ENCODE measurements at regions not wholly inside any gene's neighbourhood (a gene's known extent, or its start where the extent isn't known, plus 50 kb on each side); places are given as distances from the start of the nearest gene placed in this dataset.

DNA sequence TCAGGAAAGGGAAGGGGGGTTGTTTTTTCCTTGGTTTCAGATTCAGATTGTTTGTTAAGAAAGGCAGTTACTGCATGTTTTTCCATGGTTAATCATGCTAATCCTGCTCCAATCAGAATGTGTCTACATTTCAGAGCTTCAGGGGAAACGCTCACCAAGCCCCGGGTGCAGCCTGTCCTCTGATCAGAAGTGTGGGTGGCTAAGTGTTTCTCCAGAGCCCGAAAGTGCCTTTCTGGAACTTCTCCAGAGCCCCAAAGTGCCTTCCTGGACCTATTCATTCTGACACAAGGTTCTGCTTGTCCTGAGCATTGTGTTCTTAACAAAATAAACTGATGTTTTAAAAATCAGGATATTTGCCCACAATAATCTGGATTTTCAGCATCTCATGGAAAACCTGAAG, 359.0 kb upstream of the ZNF521 start:
- no peak for ATAC-seq

DNA sequence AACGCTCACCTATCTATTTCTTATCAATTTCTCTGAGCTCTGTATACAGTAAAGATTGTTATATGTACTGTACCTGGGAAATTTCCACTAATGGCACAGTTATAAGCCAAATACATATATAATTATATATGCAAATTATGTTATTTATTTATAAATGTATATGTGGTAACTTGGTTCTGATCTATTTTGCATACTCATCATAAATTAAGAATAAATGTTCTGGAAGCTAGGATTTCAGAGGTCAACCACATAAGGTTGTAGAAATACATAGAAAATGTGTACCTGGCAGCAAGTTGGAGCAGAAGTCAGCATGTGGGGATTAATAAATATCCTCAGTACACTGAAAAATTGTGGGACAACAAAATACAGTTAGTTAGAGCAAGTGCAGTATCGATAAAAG, 353.7 kb upstream of the ZNF521 start:
- no peak for ATAC-seq

DNA sequence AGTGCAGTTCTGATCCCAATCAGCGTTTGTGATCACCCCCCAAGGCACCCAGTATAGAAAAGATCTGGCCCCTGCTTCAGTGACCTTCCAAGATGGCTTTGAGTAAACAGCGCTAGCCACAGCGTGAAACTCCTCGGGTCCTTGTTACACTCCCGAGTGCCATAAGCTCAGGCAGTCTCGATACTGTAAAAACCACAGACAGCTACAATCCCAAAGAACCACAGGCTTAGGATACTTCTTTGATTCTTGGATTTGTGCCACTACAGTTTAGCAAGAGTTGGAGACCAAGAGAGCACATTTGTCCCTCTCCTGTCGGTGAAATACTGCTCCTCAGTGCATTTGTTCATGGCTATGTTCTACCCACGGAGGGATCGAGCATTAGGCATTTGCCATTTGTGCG, 352.5 kb upstream of the ZNF521 start:
- ATAC-seq = no peak

DNA sequence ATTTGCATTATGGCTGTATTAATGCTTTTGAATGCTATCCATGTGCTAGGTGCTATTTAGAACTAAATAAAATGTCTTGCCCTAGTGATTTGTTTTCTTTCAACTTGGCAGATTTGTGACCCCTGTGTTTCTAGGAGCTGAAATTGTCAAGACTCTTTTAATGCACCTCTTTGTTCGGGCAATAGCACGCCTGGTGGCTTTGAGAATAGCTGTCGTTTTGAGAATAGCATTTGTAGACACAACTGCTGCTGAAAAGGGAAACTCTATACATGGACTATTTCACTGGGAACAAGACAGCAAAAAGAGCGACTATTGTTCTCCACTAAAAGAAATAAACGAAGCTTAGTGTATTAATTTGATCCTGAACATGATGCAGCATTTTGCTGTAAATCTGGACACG, 352.1 kb upstream of the ZNF521 start:
- ATAC-seq = no peak

DNA sequence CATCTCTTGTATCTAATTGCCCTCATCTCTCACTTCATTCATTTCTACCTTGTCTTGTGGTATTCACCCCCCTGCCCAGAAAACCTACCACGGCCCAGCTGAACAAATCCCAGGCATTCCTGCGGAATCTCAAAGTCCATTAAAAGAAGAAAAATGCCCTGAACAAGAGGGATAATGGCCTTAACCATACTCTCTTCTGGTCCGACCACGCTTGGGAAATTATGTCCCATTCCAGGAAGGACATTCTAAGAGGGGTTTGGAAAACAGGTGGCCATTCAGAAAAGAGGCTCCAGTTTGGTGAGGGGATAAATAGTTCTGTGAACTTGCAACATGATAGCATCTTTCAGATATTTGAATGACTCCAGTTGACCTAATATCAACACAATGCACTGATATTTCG, 349.9 kb upstream of the ZNF521 start:
- ATAC-seq = no peak

DNA sequence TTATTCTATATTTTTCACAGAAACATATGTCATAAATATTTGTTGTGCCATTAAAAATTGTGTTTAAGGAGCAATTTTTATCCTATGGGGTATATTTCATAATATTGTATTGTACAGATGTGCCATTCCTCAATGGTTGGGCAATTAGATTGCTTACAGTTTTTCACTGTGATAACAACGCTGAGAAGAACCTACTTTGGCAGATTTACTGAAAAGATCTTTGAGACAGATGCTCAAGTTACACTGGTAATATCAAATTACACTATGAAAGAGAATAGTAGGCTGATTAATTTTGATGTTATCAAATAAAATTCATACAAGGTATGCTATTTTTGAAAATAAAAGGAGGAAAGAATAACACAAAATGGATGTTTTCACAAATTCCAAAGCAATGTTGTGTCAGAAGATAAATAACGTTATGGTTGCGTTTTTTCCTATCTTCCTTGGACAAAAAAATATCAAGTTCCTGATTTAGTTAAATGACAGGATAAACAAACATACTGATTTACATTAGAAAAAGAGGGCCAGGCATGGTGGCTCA, 335.1 kb upstream of the ZNF521 start:
- ATAC-seq = no peak

DNA sequence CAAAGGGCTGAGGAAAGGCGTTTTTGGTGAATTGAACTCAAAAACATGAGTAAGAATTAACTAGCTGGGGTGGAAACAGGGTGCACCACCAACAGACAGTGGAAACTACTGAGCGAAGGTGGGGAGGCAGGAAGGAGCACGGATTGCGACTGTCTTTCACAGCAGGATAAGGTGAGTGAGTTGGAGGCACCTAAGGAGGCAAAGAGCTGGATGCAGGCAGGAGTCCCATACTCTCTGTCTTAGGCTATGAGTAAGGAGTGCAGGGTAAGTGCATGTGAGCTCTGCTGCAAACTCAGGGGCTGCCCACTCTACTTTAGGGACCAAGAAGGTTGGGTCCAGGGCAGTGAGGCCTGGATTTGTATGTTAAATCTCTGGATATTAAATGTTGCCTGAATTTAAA, 333.1 kb upstream of the ZNF521 start:
- ATAC-seq = no peak

DNA sequence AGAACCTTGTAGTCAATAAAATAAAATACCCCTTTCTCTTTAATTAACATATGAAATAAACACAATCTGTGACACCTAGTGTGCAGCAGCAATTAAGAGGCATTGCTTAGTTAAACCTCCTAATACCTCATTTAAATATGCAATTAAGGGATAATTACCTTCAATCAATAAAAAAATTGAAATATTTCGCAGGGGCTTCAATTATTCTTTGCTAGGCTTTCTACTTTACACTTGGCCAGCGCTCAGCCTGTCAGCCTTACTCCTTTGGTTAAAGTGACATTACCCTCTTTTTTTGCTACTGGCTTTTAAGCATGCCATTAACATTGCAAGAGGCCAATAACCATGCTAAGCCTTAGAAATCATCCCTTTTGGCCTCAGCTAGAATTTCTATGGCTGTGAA, 327.5 kb upstream of the ZNF521 start:
- ATAC-seq = no peak

DNA sequence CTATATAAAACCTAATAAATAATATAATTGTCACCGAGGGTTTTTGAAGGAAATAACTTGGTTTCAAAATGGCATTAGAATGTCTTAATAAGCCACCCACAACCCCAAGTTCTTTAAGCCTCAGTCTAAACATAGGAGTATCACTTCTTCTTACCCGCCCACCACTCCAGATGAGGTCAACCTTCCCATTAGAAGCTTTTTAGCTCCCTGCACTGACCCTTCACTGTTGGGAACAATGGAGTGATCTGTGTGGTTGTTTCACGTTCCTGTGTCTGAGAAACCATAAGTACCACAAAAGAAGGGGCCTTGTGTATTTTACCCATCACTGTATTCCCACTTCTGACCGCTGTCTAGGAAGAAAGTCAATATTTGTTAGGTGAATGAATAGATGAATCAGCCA, 326.3 kb upstream of the ZNF521 start:
- ATAC-seq = no peak

DNA sequence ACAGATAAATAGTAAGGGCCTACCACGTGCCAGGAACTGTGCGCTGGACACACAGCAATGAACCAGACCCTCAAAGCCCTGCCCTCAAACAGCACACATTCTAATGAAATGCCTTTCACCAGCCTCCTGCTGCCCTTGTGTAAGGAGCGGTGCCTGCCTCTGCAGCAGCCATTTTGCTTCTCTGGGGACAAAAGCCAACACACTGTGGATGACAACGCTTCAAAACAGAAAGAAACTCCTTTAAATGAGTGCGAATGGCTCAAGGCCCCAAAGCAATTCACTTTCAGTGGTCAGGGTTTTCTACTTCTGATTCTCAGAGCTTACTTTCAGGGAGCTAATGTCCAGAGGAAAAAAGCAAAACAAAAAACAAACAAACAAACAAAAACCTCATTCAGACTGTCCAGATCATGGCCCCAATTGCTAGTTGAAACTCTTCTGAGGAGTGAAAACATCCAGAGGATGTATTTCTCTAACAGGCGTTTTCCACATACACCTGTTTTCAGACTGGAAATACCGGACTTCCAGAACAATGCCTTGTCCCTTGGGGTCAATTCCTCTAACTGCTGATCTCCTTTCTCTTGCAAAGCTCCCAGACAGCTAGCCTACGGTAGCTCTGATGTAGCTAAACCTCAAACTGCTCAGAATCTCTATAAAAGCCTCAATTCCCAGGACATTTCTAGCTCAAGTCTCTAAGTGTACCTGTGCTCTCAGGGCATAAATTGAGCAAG, 323.3 kb upstream of the ZNF521 start:
- ATAC-seq = no peak

DNA sequence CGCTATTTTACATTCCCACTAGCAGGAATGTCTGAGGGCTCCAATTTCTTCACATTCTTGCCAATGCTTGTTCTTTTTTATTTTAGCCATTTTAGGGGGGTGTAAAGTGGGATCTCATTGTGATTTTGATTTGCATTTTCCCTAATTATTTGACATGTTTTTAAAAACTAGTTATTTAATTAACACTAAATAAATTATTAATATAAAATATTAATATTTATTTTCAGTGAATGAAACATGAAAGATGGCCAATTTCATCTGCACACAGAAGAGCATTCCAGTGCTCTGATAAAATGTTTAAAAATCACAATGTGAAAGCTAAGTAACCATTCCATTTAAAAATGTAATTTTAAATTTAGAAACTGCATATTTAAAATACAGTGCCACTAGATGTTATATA, 322.2 kb upstream of the ZNF521 start:
- no peak for ATAC-seq

DNA sequence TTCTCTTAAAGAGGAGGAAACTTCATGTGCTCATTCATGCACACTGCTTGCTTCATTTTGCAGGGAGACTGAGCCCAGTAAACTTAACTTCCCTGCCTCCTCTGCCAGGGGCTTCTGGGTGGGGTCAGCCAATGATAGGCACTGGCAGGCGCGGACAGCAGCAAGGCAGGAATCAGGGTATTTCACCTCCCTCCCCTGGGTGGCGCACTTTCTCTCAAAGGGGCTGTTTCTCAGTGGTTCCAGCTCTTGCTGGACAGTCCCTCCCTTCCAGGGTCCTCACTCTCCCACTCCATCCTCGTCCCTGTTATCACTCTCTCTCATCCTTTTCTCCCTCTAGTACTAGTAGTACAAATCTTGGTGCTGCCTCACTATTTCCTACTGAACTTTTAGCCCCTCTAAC, 320.5 kb upstream of the ZNF521 start:
- no peak for ATAC-seq

DNA sequence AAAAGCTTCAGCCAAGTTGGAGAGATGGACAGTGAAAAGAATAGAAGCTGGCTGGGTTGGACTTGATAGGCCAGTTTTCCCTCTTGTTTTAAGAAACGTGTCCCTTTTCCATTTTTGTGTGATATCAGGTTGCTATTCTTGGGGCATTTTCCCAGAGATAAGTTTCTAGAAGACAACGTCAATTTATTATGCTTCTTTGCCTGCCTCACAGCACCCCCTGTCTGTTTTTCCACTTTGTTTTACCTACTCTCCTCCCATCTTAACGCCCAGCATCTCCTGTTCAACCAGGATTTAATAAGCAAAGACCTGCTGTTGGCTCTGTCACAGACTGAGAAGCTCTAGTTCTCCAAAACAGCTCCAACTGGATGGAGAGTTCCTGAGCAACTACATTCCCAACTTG, 317.8 kb upstream of the ZNF521 start:
- ATAC-seq = no peak

DNA sequence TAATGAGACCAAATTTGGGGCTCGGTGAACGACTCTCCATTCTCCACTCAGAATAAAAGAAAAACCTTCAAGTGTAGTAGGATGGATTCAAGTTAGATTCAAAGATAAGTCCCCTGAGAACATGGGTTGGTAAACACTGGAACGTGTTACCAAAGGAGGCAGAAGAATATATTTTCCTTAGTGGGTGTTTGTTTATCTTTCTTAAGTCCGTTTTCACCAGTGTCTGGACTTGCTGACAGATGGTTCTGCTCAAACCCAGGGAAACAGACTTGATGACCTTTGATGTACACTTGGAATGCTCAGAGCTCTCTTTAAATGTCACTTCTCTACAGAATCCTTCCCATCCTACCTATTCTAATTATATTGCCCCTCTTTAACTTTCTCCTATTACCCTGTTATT, 310.3 kb upstream of the ZNF521 start:
- no peak for ATAC-seq

DNA sequence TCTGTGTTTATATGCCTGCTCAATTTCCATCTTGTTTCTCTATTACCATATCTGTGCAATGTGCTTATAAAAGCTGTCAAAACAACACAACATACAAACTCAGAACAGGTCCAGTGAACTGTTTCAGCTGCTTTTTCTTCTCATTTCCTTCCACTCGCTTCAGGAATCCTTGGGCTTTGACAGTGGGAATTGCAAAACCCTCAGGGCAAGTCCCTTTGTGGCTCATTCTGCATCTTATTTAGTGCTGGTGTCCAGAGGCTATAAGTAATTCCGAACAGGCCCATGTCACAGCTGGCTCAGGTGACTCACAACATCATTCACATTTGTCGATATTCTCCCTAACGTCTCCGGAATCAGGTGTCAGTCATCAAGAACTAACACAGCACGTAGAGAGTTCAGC, 309.9 kb upstream of the ZNF521 start:
- no peak for ATAC-seq

DNA sequence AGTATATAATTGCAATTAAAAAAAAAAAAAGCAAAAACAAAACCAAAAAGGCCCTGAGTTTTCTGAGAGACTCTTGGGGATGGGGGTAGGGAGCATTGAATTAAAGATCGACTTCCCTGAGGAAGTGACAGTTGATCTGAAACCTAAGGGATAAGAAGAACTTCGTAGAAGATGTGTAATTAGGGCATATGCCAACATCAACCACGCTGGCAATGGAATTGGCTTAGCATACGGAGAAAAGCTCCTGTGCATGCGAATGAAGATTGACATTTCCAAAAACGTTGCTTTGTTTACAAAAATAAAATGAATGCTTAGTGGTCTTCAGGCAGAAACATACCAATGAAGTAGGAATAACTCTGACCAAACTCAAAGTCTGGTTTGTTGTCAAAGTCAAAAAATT, 307.6 kb upstream of the ZNF521 start:
- no peak for ATAC-seq

DNA sequence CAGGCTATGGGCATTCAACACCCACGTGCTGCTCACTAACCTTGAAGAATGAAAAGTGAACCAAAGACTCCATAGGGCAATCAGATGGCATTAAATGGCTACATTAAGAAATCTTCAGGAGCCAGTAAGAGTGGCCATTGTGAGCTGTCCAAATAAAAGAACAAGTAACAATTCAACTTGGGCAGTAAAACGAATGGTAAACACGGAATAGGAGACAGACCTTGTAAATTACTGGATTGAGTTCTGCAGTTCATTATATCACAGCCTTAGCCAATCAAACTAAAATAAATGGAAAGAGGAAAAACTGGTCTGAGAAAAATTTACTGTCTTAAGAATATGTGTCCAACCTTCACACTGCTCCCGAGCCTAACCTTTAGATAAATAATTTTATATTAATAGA, 306.5 kb upstream of the ZNF521 start:
- no peak for ATAC-seq

DNA sequence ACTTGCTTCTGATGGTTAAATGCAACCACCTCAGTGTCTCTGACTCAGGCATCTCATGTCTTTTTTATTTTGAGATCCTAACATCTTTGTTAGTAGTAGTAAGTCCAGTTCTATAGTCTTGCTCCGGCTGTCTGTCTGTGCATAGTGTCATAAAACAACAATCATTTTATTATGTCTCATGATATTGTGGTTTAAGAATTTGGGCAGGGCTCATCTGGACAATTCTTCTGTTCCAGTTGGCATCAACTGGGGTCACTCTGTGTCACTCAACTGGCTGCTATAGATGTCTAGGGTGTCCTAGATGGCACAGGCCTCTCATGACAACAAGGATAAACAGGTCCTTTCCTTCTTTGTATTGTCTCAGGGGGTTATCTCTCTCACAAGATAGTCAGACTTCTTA, 299.6 kb upstream of the ZNF521 start:
- ATAC-seq = no peak

DNA sequence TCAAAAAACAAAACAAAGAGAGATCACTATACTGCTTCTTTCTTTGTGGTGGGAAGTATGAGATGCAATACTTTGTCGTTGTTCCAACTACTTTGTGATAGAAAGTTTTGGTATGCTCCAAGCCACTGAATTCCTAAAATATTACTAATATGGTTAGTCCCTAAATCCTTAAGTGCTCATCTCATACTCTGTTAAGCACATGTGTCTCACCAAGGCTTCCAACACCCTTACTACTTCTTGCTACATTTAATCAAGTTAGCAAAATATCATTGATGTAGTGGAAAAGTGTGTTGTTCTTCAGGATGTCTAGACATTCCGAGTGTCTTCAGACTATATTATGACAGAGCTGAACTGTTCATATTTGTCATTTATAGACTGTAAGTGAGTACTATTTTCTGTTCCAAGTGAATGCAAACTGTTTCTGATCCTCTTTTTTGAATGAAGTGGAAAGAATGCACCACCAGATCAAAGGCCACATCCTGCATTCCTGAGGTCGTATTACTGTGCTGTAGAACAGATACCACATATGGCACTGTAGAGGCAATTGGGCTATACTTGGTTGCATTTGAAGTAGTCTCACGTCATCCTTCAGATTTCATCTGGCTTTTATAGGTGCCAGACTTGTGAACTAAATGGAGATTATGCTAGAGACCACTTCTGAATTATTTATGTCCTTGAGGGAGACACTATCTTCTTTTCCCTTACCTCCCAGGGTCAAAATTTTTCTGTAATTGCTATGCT, 298.4 kb upstream of the ZNF521 start:
- no peak for ATAC-seq

DNA sequence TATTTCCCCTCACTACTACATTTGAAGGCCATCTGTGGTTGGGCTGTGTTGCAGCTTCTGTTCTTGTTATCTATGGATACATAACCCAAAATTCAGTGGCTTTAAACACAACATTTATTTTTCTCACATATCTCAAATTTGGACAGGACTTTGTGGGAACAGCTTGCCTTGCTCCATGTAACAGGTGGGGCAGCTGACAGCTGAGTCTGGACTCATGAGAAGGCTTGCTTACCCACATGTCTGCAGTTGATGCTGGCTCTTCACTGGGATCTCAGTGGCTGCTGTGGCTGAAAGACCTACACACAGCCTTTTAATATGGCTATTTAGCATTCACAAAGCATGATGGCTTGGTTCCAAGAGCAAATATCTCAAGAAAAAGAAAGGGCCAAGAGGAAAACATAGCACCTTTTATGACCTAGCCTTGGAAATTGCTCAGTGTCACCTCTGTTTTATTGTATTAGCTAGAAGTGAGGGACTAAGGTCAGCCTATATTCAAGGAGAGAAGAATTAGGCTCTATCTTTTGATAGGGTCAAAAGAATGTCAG, 296.8 kb upstream of the ZNF521 start:
- no peak for ATAC-seq

DNA sequence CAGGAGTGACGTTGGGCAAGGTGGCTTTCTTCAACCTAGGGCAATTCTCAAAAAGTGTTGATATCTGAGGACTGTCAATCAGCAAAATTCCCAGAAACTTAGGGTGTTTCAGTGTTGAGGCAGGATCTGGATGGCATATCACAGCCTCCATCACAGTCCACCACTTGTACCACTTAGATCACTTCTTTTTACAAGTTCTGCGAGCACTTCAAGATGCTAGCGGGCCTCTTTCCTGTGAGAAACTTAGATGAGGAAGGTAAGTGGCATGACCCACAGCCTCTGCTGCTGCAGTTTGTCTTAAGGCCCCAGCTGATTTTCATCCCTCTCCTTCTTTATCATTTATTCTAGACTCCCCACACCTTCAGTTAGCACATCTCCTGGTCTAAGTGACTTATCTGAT, 295.4 kb upstream of the ZNF521 start:
- ATAC-seq = no peak

DNA sequence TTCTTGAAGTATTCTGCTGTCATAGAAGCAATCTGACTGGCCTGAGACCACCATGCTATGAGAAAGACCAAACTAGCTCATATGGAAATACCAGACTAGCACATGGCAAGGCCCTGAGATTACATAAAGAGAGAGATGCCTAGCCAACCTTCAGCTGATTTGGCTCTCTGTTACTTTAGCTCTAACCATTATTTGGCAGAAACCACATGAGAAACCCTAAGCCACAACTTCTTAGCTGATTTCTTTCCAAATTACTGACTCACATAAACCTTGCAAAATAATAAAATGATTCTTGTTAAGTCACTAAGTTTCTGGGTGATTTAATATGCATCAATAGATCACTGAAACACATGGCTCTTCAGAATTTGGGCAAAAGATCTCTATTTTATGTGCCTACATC, 295.0 kb upstream of the ZNF521 start:
- ATAC-seq = no peak

DNA sequence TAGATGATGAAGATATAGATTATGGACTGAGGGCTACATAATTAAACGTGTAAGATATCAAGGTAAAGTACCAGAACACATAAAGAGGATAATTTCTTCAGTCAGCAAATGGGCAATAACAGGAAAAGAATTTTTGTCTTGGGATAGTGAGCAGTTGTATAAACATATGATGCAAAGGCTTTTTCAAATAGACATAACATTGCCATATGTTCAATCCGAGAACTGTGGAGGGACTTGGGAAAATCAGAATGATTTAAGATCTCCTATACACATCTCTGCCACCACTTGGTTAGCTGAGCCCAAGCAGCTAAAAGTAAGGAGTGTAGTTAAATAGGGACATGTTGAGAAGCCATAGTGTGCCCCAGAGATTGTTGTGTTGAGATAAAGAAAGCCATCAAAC, 287.6 kb upstream of the ZNF521 start:
- no peak for ATAC-seq

DNA sequence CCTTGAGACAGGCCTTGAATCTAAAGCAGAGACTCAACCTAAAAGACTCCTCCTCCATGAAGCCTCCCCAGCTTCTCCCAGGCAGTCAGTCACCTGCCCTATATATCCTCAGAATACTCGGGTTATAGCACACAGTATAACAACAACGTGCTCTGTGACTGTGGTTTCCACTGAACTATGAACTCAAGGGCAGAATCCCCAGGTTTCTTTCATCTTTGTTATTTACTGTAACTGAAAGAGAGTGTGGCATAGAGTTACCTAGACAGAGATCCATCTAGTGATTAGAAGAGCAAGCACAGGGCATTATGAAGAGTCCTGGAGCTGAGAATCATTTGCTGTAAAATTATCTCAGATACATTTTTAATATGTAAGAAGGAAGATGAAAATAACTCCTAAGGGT, 281.6 kb upstream of the ZNF521 start:
- ATAC-seq = no peak
